ENCODE measurements at regions not wholly inside any gene's neighbourhood (a gene's known extent, or its start where the extent isn't known, plus 50 kb on each side); places are given as distances from the start of the nearest gene placed in this dataset.

DNA sequence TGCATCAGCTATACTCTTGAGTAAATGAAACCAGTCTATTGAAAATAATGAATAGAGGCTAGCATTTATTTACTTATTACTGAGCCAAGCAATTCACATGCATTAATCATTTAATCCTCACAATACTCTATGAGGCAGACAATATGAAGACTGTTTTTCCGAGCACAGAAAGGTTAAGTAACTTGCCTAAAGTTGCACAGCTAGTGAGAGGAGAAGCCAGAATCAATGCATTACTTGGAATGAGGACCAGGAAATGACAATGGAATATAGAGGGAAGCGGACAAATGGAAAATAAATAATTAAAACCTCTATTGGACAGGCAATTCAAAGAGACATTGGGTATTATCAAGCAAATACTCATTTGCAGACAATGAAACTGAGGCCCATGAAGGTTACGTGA lies 207.6 kb upstream of the PRKCQ start:
- TF ChIP-seq, protein P1, sequence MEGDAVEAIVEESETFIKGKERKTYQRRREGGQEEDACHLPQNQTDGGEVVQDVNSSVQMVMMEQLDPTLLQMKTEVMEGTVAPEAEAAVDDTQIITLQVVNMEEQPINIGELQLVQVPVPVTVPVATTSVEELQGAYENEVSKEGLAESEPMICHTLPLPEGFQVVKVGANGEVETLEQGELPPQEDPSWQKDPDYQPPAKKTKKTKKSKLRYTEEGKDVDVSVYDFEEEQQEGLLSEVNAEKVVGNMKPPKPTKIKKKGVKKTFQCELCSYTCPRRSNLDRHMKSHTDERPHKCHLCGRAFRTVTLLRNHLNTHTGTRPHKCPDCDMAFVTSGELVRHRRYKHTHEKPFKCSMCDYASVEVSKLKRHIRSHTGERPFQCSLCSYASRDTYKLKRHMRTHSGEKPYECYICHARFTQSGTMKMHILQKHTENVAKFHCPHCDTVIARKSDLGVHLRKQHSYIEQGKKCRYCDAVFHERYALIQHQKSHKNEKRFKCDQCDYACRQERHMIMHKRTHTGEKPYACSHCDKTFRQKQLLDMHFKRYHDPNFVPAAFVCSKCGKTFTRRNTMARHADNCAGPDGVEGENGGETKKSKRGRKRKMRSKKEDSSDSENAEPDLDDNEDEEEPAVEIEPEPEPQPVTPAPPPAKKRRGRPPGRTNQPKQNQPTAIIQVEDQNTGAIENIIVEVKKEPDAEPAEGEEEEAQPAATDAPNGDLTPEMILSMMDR (IDR thresholded peaks at IDR 0.05), result no peak
- TF ChIP-seq POLR2A (IDR thresholded peaks at IDR 0.05), result no peak

All from esophagus squamous epithelium (tissue), 4 donors.